RPMI8226 (cell line): ENCODE measurements at regions not wholly inside any gene's neighbourhood (a gene's known extent, or its start where the extent isn't known, plus 50 kb on each side); places are given as distances from the start of the nearest gene placed in this dataset.

Experiments
- DNase-seq: peaks from one replicate; pipeline ENCODE4 v3.0.0-alpha.2; 2015

DNA sequence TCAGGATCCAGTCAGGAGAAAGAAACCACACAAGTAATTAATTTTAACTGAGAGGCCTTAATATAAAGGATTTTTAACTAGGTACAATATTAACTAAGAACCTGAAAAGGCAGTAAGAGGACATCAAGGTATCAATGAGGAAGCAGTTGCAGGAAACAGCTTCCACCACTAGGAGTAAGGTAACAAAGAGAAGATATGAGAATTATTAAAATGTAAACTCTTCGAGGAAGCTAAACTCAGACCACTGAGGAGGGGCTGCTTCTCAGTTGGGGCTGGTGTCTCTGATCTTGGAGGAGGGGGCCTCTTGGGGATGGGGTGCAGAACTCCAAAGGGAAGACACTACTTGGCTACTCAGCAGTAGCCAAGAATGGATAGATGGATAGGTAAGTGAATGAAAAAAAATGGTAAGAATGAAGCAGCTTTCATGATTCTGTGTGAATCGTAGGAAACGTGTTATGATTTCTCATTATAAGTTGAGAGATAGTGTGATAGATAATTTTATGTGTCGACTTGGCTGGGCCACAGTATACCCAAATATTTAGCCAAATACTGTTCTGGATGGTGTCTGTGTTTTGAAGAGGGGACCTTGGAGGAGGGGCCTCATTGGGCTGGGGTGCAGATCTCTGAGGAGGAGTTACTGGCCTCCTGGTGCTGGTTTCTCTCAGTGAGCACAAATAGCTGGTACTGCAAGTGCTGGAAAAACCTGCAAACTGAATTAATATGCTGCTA, 547.7 kb upstream of the LRRTM1 start:
- no peak for DNase-seq

DNA sequence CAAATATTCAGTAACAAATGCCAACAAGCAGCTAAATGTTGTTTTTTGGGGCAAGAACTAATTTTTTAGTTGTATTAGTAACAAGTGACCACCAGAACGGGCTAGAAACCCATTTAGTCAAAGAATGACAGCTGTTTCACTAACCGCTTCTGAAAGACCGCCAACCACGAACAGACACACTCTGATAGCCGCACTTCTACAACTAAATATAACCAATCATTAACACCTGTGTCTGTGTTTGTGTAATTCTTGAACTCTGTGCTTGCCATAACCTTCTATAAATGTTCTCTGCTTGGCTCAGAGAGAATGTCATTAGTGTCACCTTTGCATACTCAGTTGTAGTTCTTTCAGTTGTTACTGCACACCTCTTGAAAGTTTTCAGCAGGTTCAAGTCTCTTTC, 526.3 kb upstream of the LRRTM1 start:
- peak; percentile 4 for DNase-seq

DNA sequence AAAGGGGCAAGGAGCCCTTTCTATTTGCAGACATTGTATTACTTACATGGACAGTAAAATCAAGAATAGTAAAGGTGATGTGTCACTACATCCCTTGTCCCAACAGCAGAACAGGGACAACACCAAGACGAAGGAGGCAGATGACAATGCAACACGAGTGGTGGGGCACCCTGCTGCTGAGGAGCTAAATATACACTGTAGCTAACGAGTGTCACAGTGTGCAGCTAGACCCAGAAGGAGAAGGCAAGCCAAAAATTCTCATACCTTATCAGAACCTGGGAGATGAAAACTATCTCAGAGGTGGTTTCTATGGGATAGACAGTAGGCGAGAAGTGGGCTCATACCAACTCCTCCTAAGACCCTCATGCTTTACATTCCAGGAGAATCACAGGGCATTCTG, 518.4 kb upstream of the LRRTM1 start:
- no peak for DNase-seq

DNA sequence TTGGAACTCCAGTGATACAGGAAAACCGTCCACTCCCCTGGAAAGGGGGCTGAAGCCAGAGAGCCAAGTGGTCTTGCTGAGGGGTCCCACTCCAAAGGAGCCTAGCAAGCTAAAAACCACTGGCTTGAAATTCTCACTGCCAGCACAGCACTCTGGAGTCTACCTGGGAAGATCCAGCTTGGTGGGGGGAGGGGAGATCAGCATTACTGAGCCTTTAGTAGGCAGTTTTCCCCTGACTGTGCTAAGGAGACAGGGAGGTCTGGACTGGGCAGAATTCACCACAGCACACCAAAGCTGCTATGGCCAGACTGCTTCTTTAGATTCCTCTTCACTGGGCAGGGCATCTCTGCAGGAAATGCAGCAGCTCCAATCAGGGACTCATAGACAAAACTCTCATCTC, 510.7 kb upstream of the LRRTM1 start:
- DNase-seq, result no peak

DNA sequence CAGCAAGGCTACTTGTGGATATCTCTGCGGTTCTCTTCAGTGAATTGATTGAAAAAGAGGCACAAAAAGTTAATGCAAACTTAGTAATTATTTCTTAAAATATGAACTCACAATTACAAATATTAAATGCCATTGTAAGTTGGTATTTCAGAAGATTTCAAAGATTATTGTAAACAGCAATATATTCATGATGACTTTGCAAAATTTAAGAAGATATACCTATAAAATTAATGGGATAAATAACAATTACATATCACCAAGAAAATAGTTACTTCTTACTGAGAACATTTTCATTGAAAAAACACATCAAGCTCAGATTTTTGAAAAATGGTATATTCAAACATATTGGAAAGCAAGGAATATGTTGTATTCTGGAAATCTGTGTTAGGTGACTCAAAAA, 482.0 kb upstream of the LRRTM1 start:
- no peak for DNase-seq

DNA sequence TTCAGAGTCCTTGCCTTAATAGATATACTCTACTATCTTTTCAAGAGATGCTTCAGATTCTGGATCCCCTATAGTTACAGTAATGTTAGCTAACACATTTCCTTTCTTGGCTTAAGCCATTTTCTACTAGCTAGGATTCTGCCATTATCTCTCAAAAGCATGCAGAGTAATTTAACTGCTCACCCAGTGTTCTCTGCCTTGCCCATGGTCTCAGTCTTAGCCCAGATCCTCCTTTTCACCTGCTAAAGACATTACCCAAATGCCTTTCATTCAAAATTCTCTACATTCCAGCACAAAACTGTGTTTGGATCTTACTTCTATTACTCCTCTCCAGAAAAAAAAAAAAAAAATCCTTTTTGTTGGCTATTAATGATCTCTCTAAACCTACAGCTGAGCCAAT, 474.2 kb upstream of the LRRTM1 start:
- DNase-seq, result no peak

DNA sequence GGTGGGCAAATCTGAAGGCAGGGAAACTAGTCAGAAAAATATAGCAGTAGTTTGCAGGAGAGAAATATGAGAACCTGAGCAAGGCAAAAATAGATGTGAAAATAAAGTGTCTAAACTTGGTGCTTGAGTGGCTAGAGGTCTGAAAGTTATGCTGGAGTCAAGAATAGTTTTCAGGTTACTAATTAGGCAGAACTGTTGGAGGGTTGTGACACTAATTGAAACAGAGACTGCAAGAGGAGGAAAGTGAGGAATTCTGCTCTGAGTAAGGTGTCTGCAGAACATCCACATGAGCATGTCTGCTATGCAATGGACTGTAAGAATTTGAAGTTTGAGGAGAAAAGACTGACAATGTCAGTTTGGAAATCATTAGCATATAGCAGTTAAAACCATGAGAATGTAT, 444.0 kb upstream of the LRRTM1 start:
- no peak for DNase-seq

DNA sequence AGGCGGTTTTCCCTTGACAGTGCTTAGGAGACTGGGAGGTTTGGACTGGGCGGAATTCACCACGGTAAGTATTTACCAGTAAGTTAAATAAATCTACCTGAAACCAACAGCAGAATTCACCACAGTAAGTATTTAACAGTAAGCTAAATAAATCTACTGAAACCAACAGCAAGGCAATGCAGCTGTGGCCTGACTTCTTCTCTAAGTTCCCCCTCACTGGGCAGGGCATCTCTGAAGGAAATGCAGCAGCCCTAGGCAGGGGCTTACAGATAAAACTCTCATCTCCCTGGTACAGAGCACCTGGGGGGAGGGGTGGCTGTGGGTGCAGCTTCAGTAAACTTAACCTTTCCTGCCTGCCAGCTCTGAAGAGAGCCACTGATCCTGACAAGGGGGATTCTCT, 432.5 kb upstream of the LRRTM1 start:
- DNase-seq, result no peak

DNA sequence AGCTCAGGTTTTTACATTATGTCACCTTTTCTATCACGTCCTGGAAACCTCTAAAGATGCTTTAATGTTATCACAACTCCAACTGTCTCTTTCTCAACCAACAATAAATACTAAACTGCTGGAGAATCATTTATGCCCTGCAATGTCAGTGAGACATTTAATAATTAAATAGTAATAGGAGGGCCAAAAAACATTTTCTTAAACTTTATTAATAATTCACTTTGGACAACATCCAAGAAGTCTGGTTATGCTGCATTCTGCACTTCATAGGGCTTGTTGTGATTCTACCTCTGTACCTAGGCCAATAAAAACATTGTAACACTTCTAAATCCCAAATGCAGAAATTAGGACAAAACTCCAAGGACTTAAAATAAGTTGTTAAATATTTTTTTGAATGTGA, 420.4 kb upstream of the LRRTM1 start:
- no peak for DNase-seq

DNA sequence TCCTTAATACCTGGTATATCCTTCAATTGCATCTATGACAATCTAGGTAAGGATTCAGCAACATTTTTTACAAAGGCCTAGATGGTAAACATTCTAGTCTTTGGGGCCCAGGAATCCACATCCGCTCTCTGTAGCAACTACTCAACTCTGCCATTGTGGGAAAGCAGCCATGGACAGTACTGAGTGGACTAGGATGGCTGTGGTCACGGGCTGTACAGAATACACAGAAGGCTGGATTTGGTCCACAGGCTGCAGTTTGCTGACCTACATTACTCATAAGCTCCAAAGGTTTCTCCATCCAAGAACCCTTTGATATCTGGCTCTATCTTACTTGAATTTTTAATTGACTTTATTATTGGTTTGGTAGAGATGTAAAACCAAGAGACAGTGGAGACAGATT, 418.3 kb upstream of the LRRTM1 start:
- DNase-seq, result no peak

DNA sequence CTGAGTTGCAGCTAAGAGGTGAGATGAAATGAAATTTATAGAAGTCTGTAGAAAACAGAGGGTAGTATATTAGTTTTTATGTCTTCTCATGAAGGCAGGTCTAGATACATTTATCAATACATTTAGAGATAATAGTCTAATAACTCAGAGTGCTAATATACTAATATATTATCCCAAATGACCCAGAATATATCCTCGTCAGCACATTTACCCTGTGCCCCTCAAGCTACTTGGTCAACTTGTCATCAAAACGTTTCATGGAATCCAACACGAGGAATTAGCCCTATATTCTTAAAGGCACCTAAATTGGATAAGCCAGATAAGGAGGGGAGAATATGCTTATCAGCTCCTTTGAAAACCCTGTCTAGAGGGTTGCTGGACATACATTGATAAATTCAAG, 415.1 kb upstream of the LRRTM1 start:
- no peak for DNase-seq

DNA sequence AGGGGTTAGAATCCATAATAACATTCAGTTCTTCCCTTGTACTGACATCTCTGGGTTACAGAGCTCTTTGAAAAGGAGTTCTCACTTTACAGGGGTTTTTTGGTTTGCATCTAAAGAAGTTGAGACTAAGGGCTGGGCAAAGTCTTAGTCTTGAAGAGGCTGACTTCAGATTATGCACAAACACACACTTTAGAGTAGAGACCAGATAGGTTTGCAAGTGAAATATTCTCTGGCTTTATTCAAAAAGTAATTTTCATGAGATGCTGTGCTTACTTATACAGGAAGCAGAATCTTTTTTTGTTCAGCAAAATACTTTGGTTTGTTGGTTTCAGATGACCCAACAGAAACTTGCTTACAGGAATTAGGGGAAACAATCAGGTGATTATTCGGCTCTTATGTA, 410.9 kb upstream of the LRRTM1 start:
- no peak for DNase-seq

DNA sequence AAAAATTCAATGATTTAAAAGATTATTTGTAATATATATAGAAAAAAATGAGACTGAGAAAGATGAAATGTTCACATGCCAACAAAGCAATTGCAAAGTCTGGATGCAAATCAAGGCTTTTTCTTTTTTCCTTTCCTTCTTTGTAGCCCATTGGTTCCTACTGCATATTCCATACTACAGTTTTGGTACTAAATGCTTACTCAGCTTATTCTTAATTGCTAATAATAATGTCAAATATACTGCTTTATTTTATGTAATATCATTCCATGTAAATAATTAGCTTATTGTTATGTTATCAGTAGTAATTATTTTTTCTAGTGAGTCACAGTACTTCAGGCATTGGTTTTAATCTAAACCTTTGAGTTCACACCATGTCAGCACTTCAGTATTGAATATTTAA, 407.4 kb upstream of the LRRTM1 start:
- no peak for DNase-seq

DNA sequence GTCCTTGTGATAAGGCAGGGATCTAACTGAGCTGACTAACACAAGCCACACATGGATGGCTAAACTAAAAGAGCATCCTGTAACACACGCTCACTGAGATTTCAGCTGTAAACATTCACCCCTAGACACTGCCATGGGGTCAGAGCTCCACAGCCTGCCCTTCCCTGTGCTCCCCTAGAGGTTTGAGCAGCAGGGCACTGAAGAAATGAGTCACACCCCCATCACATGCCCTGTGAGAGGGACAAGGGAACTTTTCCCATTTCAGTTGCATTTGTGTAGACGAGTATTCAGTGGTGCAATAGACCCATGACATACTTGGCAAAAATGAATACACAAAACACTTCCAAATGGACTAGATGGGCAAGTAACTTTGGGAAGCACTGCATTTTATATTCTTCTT, 402.4 kb upstream of the LRRTM1 start:
- no peak for DNase-seq

DNA sequence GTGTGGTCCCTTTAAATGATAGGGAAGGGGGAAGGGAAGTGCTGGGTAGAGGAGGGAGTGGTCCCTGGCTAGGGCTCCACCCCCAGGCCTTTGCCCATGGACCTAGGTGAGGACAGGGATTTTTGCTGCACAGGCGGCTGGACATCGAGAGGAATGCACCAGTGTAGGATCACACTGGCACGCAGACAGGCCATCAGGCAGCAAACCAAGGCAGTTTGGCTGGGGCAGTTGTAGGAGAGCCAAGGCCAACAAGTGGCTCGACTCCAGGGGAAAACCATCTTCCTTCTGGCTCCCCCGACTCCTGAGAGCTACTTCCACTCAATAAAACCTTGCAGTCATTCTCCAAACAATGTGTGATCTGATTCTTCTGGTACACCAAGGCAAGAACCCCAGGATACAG, 402.0 kb upstream of the LRRTM1 start:
- no peak for DNase-seq

DNA sequence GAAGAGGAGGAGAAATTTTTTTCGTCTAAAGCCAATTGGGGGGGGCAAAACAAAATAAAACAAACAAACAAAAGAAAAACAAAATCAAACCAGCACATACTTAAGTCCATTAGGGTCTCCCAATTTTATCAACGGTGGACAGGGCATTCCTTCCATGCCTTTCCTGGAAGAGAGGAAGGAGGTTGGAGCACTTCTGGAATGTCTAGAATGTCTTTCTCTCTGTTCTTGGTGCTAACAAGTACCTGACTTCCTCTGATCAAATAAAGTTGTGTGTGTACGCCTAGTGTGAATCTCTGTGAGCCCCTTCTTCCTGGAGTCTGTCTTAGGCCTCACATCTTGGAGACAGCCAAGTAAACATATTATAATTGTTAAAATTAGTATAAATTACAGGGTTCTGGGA, 399.0 kb upstream of the LRRTM1 start:
- no peak for DNase-seq

DNA sequence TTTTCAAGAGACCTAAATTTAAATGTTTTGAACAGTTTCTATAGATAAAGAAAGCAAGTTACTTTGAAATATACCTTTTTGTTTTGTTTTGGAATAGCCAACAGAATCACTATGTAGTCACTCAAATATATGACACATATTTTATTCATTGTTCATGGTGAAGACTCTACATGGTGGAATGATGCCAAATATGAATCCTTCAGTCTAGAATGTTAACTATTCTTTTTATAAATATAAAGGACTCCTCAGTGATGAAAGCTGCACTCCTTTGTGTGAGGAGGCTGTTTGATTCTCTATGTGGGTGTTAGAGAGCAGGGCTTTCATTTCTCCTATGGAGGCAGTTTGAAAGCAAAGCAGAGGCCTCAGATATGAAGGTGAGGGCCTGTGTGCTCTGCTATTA, 396.4 kb upstream of the LRRTM1 start:
- DNase-seq, result no peak
